GM18502 (cell line): ENCODE measurements at regions not wholly inside any gene's neighbourhood (a gene's known extent, or its start where the extent isn't known, plus 50 kb on each side); places are given as distances from the start of the nearest gene placed in this dataset.

Experiments
- ATAC-seq: cut with Tn5 transposase; IDR thresholded peaks from one replicate; pipeline ENCODE4 v1.9.1; 2021; ENCODE audit warnings: mild to moderate bottlenecking; ENCODE audit not compliant: unreplicated experiment, poor library complexity

DNA sequence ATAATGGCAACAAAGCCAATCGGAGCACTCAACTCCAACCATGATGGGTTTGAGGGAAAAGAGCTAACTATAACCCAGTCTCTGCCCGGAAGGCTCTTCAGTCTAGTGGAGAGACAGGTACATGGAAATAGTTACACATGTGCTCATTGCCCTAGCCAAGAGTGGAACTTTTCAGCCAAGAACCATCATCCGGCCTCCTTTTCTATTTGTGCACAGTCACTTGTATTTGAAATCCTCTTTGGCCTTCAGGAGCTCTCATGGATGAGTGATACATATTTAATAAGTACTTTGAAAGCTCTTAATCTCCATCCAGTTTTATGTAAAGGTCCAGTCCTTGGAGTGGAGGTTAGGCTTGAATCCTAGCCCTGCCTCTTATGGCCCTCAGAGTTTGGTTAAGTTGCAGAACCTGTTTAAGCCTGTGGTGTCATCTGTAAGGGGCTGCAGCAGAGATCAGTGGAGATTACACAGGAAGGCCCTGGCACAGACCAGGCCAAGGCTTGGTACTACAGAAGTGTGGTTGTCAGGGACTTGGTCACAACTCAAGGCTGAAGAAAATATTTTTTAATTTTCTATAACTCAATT is 72.3 kb upstream of the SMLR1 start:
- no peak for ATAC-seq

DNA sequence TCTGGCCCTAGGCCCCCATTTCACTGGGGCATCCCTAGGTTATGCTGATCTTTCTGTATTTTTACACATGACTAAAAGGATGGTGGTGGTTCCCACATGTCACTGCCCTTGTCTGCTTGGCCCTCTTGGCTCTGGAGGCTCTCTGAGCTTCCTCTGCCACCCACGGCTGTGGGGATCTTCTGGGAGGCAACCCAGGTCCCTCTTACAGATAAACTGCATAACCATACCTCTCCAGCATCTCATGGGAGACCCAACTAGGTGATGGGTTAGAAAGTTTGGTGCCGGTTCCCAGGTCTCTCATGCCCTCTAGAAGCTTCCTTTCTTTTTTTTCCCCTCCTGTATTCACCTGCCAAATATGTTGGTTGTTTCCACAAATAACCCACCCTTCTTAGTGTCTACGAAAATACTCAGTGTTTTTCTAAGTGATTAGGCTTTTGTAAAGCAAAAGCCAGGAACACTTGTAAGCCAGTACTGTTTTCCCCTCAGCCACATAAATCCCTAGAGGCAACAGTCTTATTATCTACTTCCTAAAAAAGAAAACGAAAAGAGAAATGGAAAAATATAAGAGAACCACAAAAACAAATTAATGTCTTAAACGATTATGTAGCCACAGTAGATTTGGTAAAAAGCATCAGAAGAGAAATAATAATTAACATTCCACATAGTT is 71.7 kb upstream of the SMLR1 start:
- no peak for ATAC-seq

DNA sequence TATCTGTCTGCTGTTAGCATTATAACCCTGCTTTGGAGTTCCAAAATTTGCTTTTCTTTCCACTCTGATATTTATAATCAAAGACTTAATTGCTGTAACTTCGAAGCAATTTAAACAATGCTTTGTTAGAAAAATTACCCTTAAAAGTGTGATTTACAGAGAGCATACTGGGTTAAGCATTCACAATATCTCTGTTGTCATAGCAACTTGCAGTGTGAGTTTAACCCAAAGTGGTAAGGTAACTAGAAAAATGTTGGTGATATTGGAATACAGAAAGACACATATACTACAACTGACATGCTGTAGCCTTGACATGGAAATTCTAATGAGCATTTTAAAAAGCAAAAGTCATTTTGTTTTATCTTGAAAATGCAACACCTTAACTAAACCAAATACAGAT is 70.4 kb upstream of the SMLR1 start:
- ATAC-seq = no peak

GRCh38 chr6:130758813-130759212 is 68.4 kb upstream of the SMLR1 start:
- ATAC-seq = no peak

- ATAC-seq = no peak
Observed at GRCh38 chr6:130760006-130760405, 67.2 kb upstream of the SMLR1 start.

DNA sequence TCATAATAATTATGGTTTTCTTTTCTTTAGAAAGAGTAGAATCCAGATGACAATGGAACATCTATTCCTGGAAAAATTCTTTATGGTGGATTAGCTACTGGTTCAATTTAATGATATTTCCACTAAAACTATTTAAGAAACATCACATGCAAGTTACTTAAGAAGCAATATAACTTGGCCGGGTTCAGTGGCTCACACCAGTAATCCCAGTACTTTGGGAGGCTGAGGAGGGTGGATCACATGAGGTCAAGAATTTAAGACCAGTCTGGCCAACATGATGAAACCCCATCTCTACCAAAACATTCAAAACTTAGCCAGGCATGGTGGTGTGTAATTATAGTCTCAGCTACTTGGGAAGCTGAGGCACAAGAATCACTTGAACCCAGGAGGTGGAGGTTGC is 65.9 kb upstream of the SMLR1 start:
- no peak for ATAC-seq

DNA sequence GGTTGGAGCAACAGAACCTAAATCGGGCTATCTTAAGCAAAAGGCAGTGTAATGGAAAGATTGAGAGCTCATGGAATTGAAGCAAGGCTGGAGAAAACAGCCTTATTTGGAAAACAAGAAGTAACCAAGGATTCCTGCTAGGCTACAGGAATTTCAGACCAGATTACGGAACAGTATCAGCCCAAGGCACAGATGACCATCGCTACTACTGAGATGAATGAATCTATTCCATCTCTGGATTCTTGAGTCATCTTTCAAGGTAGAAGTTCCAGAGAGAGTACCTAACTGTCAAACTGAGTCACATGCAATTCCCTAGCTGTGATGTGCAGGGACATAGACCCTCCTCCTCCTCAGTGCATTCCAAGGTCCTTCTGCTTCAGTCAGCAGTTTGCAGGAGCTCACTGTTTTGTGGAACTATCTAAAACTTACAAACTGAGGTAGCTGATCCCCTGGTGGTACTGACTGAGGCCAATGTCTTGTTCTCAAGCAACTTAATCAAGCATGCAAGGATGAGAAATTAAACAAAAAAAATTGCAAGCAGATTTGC is 62.0 kb upstream of the SMLR1 start:
- ATAC-seq = no peak

- ATAC-seq = no peak
Observed at GRCh38 chr6:130766239-130767144, 60.7 kb upstream of the SMLR1 start.

GRCh38 chr6:130769861-130770260 is 57.3 kb upstream of the SMLR1 start:
- ATAC-seq = no peak

DNA sequence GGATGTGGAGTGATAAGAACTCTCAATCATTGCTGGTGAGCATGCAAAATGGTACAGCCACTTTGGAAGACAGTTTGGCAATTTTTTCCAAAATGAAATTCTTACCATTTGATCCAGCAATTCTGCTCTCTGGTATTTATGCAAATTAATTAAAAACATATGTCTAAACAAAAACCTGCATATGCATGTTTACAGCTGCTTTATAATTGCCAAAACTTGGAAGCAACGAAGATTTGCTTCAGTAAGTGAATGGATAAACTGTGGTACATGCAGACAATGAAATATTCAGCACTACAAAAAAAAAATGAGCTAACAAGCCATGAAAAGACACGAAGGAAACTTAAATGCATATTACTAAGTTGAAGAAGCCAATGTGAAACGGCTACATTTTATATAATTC is 55.5 kb upstream of the SMLR1 start:
- no peak for ATAC-seq

DNA sequence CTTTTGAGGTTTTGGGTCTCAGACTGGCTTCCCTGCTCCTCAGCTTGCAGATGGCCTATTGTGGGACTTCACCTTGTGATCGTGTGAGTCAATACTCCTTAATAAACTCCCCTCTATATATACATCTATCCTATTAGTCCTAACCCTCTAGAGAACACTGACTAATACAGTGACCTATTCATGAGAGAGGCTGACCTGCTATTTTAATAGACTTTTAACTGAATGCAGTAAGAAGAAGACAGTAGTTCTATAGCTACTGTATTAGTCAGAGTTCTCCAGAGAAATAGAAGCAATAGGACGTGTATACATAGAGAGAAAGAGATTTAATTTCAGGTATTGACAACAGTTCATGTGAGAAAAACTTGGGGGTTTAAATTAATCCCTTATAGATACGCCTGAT is 53.3 kb upstream of the SMLR1 start:
- no peak for ATAC-seq

DNA sequence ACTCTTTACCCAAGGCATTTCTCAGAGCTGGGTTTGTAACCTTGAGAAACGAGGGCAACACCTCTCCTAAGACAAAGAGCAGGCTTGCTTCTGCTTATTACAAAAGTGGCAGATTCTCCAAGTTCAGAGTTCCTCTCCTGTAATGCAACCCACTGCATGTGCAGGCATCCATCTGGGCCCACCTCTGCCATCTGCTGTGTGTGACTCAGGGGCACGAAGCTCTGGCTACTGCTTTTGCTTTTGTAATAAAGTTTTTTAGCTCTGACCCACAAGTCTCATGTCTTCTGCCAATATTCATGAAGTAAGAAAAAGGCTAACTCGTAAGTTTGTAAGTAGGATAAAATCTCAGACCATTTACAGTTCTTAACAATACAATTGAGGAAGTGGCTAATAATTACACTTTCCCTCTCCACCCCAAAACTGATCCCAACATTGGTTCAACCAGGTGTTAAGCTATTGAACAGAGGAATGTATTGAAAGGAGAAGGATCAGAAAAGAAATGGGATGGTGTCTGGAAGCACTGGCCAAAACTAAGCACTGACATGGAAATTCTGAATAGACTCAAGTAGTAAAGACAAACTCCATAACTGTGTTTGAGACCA is 51.7 kb upstream of the SMLR1 start:
- no peak for ATAC-seq

DNA sequence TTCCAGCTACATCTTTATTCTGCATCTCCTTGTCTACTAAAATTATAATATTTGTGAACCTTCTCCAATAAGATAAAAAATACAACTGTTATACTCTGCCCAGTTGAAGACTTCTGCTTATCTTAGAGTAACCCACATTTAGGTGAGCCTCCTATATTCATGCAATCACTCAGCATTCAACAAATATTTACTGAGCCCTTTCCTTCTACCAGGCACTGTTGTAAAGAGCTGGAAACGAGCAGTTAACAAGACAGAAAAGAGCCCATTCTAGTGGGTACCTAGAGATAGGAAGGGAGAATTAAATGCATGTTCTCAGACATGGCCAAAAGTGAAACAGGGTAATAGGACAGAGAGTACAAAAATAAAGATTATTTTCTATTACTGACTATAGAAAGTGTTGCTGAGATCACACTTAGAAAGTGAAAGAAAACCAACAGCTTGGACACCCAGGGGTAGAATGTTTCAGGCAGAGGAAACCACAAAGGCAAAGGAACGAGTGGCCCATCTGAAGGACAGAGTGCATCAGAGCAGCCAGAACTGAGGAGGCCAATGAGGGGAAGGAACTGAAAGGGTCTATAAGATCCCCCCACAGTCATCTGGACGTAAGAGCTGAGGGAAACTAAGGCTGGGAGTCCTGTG is 50.8 kb upstream of the SMLR1 start:
- peak; percentile 97 for ATAC-seq
